Small intestine (tissue), 7 donors: ENCODE measurements at regions not wholly inside any gene's neighbourhood (a gene's known extent, or its start where the extent isn't known, plus 50 kb on each side); places are given as distances from the start of the nearest gene placed in this dataset.
A peak's percentile ranks its signal among the peaks of the same experiment; 100 is the strongest.

Source experiments
- DNase-seq, 2 donors: peaks; one replicate each; pipeline versions ENCODE4 v3.0.0 to v3.0.0-alpha.2; 2013
- FAIRE-seq: peaks from 2 replicates; lab custom pipeline; 2012; peaks lifted over from hg19 to GRCh38; lab: Jason Lieb, UNC
- H3K27ac ChIP-seq, 3 donors: one replicate each; pipeline ENCODE4 v1.5.1; 2013; ENCODE audit warnings: low read length in 2 of 3, mild to moderate bottlenecking in 2 of 3, control low read depth in 1 of 3, inconsistent platforms in 1 of 3, low read depth in 1 of 3, moderate library complexity in 1 of 3
- H3K27me3 ChIP-seq, 3 donors: one replicate each; pipeline ENCODE4 v1.6.1; 2013; ENCODE audit warnings: low read length in 3 of 3, inconsistent platforms in 1 of 3; ENCODE audit not compliant: control insufficient read depth in 3 of 3, insufficient read depth in 3 of 3
- H3K36me3 ChIP-seq, 3 donors: one replicate each; pipeline ENCODE4 v1.6.1; 2013; ENCODE audit warnings: low read length in 3 of 3, inconsistent platforms in 1 of 3, low read depth in 1 of 3, mild to moderate bottlenecking in 1 of 3, moderate library complexity in 1 of 3; ENCODE audit not compliant: control insufficient read depth in 3 of 3, insufficient read depth in 2 of 3
- H3K4me1 ChIP-seq, 3 donors: one replicate each; pipeline ENCODE4 v1.6.1; 2013; ENCODE audit warnings: low read length in 2 of 3, inconsistent platforms in 1 of 3, low read depth in 1 of 3, mild to moderate bottlenecking in 1 of 3, moderate library complexity in 1 of 3; ENCODE audit not compliant: control insufficient read depth in 3 of 3, insufficient read depth in 2 of 3
- H3K4me3 ChIP-seq, 3 donors: one replicate each; pipeline ENCODE4 v1.5.1; 2013; ENCODE audit warnings: low read length in 3 of 3, control low read depth in 1 of 3, inconsistent platforms in 1 of 3, low read depth in 1 of 3, mild to moderate bottlenecking in 1 of 3, moderate library complexity in 1 of 3
- H3K9me3 ChIP-seq, 2 donors: one replicate each; pipeline ENCODE4 v1.6.1; 2013; ENCODE audit warnings: low read depth in 1 of 2, low read length in 1 of 2; ENCODE audit not compliant: control insufficient read depth in 2 of 2, insufficient read depth in 1 of 2
- WGBS, 3 donors: extraction: QIAGEN DNeasy Blood & Tissue Kit; methylation state at CpG; one replicate each; pipeline ENCODE4 v1.1.7; 2013; 5-methylcytosine and 5-hydroxymethylcytosine counted together
- donor health status: healthy with polysubstance abuse.
- donor health status: control.
- donor health status: control.
- donor health status: Bipolar disorder and iron deficiency.
- donor health status: healthy.

GRCh38 chr2:76252704-76253103 lies 542.0 kb upstream of the GCFC2 start:
- DNase-seq (no peak), FAIRE-seq (no peak)
- no peak overlapping the region for H3K4me3 ChIP-seq
- H3K27me3 ChIP-seq: no peaks in the 10 kb centered on the region
- no peaks in the 10 kb centered on the region for H3K4me1 ChIP-seq
- no peaks in the 10 kb centered on the region for H3K9me3 ChIP-seq
- WGBS, 3 donors: 28 to 40% (median 35%) methylated on average over 1 of the region's 1 CpG
- no peak overlapping the region for H3K27ac ChIP-seq
- no peaks in the 10 kb centered on the region for H3K36me3 ChIP-seq

GRCh38 chr2:76251342-76251741 lies 540.6 kb upstream of the GCFC2 start:
- peaks cover 0 to 3% of the 10 kb centered on the region in 2 donors for H3K9me3 ChIP-seq
- 44 to 55% (median 45%) methylated on average over 2 of the region's 2 CpGs for WGBS, 3 donors
- H3K27ac ChIP-seq: no peak overlapping the region
- no peaks in the 10 kb centered on the region for H3K4me1 ChIP-seq
- no peak for DNase-seq
- no peaks in the 10 kb centered on the region for H3K27me3 ChIP-seq
- H3K4me3 ChIP-seq: no peak overlapping the region
- H3K36me3 ChIP-seq: no peaks in the 10 kb centered on the region
- FAIRE-seq: no peak

- no peaks in the 10 kb centered on the region for H3K27me3 ChIP-seq
- H3K4me3 ChIP-seq: no peak overlapping the region
- 66 to 76% (median 68%) methylated on average over 3 of the region's 3 CpGs for WGBS, 3 donors
- H3K9me3 ChIP-seq: peaks cover 0 to 3% of the 10 kb centered on the region in 2 donors
- no peak for DNase-seq
- H3K27ac ChIP-seq: no peak overlapping the region
- no peaks in the 10 kb centered on the region for H3K36me3 ChIP-seq
- no peak for FAIRE-seq
- H3K4me1 ChIP-seq: no peaks in the 10 kb centered on the region
Measured at GRCh38 chr2:76247006-76247405, 536.3 kb upstream of the GCFC2 start.

GRCh38 chr2:76211991-76212985 lies 501.6 kb upstream of the GCFC2 start:
- 56 to 65% (median 56%) methylated on average over 5 of the region's 5 CpGs for WGBS, 3 donors

GRCh38 chr2:76210551-76210950 lies 499.8 kb upstream of the GCFC2 start:
- no peaks in the 10 kb centered on the region for H3K36me3 ChIP-seq
- H3K27ac ChIP-seq: no peak overlapping the region
- 79 to 84% (median 83%) methylated on average over 3 of the region's 3 CpGs for WGBS, 3 donors
- no peaks in the 10 kb centered on the region for H3K9me3 ChIP-seq
- H3K4me3 ChIP-seq: no peak overlapping the region
- DNase-seq (no peak), FAIRE-seq (no peak)
- H3K4me1 ChIP-seq: no peaks in the 10 kb centered on the region
- H3K27me3 ChIP-seq: no peaks in the 10 kb centered on the region

More at GRCh38 chr2:76211991-76212985, 501.6 kb upstream of the GCFC2 start:
- Histone ChIP-seq H3K4me1 (no peaks in the 10 kb centered on the region), H3K36me3 (no peaks in the 10 kb centered on the region), H3K27ac (no peak overlapping the region), H3K27me3 (no peaks in the 10 kb centered on the region), H3K9me3 (no peaks in the 10 kb centered on the region), H3K4me3 (no peak overlapping the region)
- DNase-seq: no peak
- no peak for FAIRE-seq

- Histone ChIP-seq H3K9me3 (no peaks in the 10 kb centered on the region), H3K4me3 (no peak overlapping the region), H3K27me3 (no peaks in the 10 kb centered on the region), H3K36me3 (no peaks in the 10 kb centered on the region), H3K4me1 (no peaks in the 10 kb centered on the region), H3K27ac (no peak overlapping the region)
- FAIRE-seq (no peak), DNase-seq (no peak)
- WGBS, 3 donors: 56 to 65% (median 59%) methylated on average over 2 of the region's 2 CpGs
Measured at GRCh38 chr2:76204048-76204447, 493.3 kb upstream of the GCFC2 start.

GRCh38 chr2:76202866-76203265 lies 492.2 kb upstream of the GCFC2 start:
- no peak for DNase-seq
- FAIRE-seq: no peak
- 60 to 74% (median 70%) methylated on average over 2 of the region's 2 CpGs for WGBS, 3 donors
- no peaks in the 10 kb centered on the region for H3K36me3 ChIP-seq
- no peaks in the 10 kb centered on the region for H3K4me1 ChIP-seq
- H3K27me3 ChIP-seq: no peaks in the 10 kb centered on the region
- H3K4me3 ChIP-seq: no peak overlapping the region
- no peak overlapping the region for H3K27ac ChIP-seq
- H3K9me3 ChIP-seq: no peaks in the 10 kb centered on the region

- 12 to 18% (median 14%) methylated on average over 7 of the region's 7 CpGs for WGBS, 3 donors
- Histone ChIP-seq H3K9me3 (no peaks in the 10 kb centered on the region), H3K27ac (no peak overlapping the region), H3K27me3 (no peaks in the 10 kb centered on the region), H3K4me3 (no peak overlapping the region), H3K36me3 (no peaks in the 10 kb centered on the region), H3K4me1 (no peaks in the 10 kb centered on the region)
- FAIRE-seq (no peak), DNase-seq (peak; percentile 63 to 68)
Measured at GRCh38 chr2:76197842-76198448, 487.2 kb upstream of the GCFC2 start.
